LHCN-M2 (cell line): ENCODE measurements at regions not wholly inside any gene's neighbourhood (a gene's known extent, or its start where the extent isn't known, plus 50 kb on each side); places are given as distances from the start of the nearest gene placed in this dataset.
"Not testable (repeated sequence)": the region's sequence is repeated elsewhere in the genome, so short reads cannot be mapped to it uniquely, and the experiment has no call there.

ENCODE experiments used
- DNase-seq: peaks from one replicate; pipeline ENCODE4 v3.0.0-alpha.2; 2012; ENCODE audit warnings: low read depth

DNA sequence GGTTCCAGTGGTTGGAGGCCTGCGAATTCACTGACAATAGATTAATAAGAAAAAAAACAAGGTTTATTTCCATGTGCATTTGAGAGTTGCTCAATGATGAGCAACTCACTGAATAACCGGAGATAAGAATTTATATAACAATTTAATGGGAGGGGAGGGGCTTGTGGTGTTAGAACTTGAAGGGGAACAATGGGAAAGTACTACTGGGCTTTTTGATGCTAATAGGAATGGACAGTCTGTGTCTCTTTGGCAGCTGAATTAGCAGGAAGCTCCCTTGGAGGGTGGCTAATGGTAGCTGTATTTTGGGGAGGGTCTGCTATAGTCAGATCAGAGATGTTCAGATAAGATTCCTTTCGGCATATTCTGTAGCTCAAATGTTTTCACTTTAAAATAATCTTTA is 62.4 kb upstream of the GMDS start:
- no peak for DNase-seq

DNA sequence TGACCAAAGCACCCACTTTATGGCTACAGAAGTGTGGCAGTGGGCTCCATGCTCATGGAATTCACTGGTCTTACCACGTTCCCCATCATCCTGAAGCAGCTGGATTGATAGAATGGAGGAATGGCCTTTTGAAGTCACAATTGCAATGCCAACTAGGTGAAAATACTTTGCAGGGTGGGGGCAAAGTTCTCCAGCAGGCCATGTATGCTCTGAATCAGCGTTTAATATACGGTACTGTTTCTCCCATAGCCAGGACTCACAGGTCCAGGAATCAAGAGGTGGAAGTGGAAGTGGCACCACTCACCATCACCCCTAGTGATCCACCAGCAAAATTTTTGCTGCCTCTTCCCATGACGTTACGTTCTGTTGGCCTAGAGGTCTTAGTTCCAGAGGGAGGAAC is 60.5 kb upstream of the GMDS start:
- no peak for DNase-seq

DNA sequence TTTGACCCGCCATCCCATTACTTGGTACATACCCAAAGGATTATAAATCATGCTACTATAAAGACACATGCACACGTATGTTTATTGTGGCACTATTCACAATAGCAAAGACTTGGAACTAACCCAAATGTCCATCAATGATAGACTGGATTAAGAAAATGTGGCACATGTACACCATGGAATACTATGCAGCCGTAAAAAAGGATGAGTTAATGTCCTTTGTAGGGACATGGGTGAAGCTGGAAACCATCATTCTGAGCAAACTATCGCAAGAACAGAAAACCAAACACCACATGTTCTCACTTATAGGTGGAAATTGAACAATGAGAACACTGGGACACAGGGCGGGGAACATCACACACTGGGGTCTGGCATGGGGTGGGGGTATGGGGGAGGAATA is 57.1 kb upstream of the GMDS start:
- DNase-seq, result not testable (repeated sequence)

GRCh38 chr6:2296781-2297180 is 51.4 kb upstream of the GMDS start:
- DNase-seq, result no peak
